SK-MEL-5 (cell line): ENCODE measurements at regions not wholly inside any gene's neighbourhood (a gene's known extent, or its start where the extent isn't known, plus 50 kb on each side); places are given as distances from the start of the nearest gene placed in this dataset.

Experiments
- DNase-seq: peaks from one replicate; pipeline ENCODE4 v3.0.0-alpha.2; 2016; ENCODE audit warnings: low read depth, low spot score
- in situ Hi-C: cut with HindIII; loops from 2 replicates; pipeline ENCODE4 v1.10.0; 2016; ENCODE audit warnings: low sequenced_read_pairs, high pct_unique_total_duplicates, low pct_unique_long_range_greater_than_20kb

DNA sequence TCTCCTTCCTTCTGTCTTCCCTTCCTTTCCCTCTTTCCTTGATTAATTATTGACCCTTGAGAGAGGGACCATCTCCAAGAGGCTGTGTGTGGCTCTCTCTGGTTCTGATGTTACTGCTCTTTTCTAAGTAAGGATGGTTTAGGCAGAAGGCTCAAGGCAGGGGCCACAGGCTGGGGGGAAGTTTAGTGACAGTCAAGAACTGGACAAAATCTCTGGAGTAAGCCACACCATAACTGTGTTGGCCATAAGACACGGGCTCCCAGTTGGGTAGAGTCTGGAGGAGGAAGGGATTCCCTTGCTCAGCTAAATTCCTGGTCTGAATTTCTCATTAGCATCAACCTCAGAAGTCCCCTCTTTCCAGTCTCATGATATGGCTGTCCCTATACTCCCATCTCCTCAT lies 74.7 kb downstream of the BUD13 start:
- DNase-seq, result no peak
- in situ Hi-C loops, result no loop called here

DNA sequence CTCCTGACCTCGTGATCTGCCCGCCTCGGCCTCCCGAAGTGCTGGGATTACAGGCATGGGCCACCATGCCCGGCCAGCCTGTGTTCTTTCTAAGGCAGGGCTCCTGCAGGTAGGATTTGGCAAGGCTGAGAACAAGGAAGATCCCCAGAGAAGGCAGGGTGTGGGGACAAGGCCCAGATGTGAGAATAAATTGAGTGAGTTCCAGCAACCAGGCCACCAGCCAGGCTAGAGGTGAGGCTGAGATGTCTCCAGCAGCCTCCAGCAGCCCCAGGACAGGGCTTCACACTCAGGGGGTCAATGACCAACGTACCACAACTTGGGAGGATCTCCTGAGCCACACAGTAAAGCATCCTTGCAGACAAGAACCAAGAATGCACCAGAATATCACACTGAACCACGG lies 75.1 kb downstream of the BUD13 start:
- in situ Hi-C loops, result no loop called here
- no peak for DNase-seq

DNA sequence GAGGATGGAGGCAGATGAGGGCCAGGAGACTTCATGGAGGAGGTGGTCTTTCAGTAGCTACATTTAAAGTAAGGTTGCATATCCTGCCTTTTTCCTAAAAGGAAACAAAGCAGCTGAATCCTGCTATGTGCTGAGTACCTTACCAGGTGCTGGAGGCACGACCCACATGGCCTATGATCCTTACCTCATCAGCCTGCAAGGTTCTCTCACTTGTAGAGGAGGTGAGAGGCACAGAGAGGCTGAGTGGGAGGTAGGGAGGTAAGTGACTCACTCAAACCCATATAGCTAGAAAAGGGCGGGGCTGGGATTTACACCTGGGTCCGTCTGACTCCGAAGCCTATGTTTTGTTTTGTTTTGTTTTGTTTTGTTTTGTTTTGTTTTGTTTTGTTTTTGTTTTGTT lies 75.8 kb downstream of the BUD13 start:
- DNase-seq, result no peak
- in situ Hi-C loops, result no loop called here

DNA sequence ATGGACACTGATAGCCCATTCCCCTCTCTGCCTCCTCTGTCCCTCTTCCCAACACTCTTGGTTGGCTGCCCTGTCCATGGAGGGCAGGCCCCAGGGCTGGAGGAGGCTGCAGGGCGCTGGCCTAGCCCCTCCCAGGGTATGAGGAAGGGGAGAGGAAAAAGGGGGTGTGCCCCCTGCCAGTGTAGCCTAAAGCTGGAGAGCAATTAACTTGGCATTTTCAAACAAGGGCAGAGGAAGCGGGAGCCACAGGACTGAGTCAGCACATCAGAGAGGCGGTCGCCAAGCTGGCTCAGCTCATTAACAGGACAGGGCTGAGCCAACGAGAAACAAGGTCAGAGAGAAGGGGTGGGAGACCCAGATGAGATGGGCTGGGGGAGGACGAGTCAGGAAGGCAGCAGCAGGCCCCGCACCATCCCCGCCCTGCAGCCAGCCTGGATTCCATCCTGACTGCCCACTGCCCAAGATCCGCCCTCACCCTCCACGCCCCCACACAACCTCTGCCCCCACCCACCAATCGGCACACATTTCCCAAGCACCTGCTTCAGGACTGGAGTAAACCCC lies 76.3 kb downstream of the BUD13 start:
- in situ Hi-C loops, result no loop called here
- DNase-seq, result no peak

DNA sequence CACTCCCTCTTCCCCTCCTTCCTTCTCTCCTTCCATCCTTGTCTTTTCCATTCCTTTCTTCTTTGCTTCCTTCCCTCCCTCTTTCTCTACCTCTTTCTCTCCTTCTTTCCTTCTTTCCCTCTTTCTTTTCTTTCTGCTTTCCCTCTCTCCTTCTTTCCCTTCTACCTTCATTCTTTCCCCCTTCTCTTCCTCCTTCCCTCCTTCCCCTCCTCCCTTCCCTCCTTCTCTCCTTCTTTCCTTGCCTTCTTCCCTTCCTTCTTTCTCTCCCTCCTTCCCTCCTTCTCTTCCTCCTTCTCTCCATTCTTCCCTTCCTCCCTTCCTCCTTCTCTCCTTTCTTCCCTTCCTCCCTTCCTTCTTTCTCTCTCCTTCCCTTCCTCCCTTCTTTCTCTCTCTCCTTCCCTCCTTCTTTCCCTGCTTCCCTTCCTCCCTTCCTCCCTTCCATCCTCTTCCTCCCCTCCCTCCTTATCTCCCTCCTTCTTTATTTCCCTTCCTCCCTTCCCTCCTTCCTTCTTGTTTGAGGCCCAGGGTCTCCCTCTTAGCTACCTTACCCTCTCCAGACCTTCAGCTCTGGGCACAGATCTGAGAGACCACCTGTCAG lies 77.0 kb downstream of the BUD13 start:
- no peak for DNase-seq
- in situ Hi-C loops, result no loop called here

DNA sequence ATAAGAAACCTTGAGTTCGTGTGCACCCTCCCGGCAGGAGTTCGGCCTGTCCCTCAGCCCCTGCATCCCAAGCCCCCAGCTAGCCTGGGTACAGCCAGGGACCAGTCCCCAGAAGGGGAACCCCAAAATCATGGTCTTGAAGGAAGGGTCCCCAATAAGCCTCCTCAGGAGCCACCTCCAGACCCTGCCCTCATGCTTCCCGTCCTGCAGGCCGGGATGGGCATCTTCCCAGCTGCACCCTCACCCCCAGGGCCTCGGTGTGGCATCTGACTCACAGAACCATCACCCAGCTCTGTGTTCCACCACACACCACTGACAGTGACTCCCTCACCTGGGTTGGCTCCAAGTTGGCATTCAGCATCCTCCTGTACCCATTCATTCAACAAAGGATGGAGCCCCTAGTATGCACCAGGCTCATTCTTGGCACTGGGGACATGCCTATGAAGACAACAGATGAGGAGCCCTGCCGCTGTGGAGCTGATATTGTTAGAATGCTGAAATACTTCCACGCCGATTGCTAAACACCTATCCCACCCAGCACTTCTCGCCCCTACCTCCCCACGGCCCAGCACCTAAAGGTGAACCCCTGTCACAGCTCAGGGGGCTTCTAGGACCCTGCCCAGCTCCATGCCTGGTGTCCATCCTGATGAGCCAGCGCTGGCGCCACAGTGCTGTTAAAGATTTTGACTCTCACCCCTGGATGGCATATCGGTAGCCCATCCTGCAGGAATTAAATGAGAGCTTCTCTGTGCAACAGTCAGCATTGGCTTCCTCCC lies 77.8 kb downstream of the BUD13 start:
- in situ Hi-C loops, result no loop called here
- DNase-seq, result no peak

DNA sequence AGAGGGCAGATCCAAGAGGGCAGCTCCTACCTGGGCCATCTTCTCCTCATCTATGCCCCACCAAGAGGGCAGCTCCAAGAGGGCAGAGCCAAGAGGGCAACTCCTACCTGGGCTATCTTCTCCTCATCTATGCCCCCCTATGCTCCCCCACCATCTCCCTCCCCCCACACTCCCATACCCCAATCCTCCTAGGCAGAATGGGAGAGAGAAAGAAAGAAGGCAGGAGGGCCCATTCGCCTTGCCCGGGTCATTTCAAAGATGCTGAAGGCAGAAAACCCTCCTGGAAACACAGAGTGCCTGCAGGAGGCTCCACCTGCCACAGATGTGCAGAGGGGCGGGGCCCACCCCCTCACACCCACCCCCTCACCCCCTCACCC lies 78.5 kb downstream of the BUD13 start:
- DNase-seq, result no peak
- in situ Hi-C loops, result no loop called here

DNA sequence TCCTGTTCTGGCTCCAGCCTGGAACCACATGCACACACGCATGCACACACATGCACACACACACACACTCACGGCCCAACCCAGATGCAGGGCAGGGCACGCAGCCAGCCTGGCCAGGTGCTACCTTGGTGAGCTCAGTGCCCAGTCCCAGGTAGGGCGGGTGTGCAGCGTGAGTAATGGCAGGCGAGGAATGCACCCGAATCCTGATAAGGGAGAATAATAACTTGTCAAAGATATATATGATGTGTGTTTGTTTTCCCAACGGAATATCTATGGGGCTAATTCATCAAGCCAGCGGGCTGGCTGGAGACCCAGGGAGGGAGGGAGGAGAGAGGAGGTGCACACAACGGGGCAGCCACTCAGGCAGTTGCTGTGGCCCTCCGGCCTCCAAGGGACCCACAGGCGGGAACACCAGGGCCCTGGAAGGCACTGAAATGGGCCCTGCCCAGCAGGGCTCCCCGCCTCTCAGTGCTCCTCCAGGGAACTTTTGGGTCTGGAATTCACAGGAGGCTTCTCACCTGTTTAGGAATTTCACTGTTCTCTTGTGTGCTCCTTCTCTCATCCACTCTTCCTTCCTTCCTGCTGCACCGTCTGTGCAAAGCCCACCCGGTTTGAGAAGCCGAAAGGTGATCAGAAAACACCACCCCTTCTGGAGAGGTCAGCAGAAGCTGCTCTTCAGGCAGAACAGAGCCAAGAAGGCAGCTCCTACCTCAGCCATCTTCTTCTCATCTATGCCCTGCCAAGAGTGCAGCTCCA lies 79.0 kb downstream of the BUD13 start:
- in situ Hi-C loops, result no loop called here
- DNase-seq, result no peak

DNA sequence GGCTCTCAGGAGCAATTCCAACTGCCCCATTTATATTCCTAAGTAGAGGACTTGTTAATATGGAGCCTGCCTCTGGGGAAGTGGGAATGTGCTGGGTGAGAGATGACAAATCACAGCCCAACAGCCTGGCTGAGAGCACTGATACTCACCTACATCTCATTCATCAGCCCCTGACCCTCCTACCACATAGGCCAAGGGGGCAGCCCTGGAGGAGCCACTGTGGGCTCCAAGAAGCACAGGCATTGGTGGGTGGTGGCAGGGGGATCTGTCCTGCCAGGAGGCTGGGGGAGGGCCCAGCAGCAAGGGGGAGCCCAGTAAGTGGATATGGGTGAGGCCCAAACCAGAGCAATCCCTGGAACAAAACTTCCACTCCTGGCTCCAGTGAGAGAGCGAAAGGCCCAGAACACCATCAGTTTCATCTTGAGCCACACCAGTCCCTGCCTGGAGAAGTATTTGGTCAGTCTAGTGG lies 79.7 kb downstream of the BUD13 start:
- no peak for DNase-seq
- in situ Hi-C loops, result no loop called here

DNA sequence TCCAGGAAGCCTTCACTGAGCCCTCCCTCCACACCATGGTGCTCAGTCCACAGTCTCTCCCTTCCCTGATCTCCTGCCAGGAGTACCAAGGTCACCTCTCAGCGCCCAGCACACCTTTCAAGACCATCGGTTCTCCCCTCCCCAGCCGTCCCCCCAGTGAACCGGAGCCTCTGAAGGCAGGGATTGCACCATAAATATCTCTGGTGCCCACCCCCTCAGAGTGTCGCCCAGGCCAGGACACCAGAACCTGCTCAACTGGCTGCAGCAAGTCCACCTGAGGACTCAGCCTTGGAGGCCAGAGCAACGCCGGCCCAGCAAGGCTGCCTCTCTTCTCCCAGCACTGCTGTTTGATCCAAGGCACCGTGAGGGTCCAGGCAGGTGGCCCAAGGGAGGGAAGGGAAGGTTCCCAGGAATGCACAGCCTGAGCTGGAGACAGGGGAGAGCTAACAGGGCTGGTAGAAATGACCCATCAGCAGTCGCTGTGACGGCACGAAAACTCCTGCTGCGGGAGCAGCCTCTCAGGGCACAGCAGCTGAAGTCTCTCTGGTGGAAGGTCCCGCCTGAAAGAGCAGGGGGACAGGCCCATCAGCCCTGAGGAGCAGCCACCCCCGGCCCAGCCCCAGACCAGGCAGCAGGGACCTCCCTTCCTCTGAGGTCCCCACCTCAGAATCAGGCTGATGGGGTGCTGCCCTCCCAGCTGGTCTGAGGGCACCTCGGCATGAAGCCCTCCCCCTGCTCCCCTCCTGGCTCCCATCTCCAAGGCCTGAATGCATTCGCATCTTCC lies 80.3 kb downstream of the BUD13 start:
- in situ Hi-C loops, result no loop called here
- no peak for DNase-seq

DNA sequence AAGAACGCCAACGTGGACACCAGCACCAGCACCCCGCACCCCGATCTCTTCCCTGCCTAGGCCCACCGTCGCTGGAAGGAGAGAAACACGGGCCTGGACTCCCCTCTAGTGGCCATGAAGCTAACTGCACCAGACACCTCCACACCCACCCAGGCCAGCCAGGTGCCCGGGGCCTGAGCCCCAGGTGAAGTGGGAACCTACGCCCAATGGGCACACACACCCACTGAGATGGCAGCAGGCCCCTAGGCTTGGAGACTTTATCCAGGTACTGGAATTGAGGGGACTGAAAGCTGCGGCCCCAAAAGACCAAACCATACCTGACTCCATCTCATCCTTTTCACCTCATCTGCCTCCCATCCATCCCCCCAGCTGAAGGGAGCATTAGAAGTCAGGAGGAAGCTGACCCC lies 81.0 kb downstream of the BUD13 start:
- in situ Hi-C loops, result no loop called here
- DNase-seq, result peak; percentile 36

DNA sequence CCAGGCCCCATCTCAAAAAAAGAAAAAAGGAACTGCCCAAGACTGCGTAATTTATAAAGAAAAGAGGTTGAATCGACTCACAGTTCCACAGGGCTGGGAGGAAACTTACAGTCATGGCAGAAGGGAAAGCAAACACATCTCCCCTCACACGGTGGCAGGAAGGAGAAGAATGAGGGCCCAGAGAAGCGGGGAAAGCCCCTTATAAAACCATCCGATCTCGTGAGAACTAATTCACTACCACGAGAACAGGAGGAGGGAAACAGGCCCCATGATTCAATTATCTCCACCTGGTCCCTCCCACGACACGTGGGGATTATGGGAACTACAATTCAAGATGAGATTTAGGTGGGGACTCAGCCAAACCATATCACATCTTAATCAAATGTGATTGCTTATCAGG lies 82.2 kb downstream of the BUD13 start:
- DNase-seq, result peak; percentile 9
- in situ Hi-C loops, result no loop called here

DNA sequence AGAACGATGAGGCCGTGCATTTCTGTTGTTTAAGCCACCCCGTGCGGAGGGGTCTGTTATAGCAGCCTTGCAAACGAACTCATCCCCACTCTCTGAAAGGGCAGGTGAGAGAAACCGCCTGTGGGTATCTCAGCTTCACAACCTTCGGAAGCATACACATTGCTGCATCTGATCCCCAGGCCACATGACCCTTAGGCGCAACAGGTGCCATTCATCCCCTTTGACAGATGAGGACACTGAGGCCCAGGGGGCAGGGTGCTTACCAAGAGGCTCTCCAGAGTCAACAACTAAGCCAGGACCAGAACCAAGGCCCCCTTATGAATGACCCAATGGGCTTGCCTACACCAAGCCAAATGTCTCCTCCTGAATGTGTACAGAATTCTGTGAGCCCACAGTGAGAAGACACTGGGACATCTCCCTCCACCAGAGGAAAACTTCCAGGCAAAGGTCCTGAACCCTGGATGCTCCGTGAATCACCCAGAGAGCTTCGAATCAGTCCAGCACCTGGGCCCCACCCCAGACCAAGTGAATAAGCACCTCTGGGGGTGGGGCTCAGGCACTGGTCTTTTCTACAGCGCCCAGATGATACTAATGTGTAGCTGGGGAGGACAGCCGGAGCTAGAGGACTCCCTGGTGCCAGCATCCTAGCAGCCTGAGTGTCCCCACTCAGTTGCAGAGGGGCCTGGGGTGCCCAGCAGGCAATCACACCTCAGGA lies 83.2 kb downstream of the BUD13 start:
- DNase-seq, result no peak
- in situ Hi-C loops, result no loop called here

DNA sequence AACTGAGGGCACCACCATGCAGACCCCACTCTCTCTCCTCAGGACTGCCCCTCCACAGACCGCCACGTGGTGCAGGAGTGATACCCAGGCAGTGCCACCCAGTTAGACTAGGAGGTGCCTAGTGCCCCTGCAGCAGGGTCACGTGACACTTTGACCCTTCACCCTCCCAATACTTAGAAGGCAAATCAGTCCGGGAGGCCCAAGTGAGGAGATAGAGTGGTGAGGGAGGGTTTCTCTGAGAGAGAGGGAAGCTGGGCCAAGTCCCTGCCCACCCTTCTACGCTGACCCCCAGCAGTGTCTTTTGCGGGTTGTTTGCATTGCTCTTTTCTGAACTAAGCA lies 84.6 kb downstream of the BUD13 start:
- in situ Hi-C loops, result no loop called here
- no peak for DNase-seq

DNA sequence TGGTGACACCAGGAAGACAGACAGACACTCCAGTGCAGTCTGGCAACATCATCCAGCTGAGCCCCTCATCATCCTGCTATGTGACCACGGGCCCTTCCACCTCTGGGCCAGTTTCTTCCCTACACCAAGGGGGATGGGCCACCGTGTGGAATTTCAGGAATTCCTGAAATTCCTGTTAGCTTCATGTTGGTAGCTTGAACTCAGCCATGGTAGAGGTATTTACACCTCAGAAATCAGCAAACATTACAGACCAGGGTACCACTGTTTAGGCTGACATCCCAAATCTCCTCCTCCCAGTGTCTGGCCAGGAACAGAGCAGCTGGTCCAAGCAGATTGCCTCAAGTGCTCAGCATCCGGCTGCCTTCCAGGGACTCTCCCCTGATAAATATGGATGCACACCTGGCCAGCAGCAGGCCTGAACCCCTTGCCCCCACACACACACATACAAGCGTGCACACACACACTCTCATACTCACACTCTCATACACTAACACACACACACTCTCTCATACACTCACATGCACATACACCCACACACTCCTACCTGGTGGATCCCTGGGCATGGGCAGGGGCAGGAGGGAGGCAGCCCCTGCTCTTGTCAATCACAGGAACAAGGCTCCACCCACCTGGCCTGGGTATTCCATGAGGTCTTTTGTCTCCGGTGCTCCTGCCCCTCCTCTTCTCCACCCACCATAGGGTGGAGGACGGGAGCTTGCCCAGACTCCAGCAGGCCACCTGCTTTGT lies 85.2 kb downstream of the BUD13 start:
- no peak for DNase-seq
- in situ Hi-C loops, result no loop called here

DNA sequence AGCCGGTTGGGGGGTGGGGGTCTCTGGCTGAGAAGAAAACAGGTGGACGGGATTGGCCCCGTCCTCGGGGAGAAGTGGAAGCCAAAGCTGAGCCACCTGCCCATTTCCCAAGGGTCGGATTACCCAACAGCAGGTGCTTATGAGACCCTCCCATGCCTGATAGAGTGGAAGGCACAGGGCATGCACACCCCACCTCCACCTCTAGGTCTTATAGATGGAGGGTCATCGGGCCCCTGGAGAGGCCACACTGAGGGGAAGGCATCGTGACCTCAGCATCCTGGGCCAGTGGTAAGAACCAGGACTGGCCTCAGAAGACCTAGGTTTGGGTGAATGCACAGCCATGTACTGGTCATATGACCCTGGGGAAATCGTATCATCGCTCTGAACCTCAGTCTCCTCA lies 85.9 kb downstream of the BUD13 start:
- no peak for DNase-seq
- in situ Hi-C loops, result no loop called here

DNA sequence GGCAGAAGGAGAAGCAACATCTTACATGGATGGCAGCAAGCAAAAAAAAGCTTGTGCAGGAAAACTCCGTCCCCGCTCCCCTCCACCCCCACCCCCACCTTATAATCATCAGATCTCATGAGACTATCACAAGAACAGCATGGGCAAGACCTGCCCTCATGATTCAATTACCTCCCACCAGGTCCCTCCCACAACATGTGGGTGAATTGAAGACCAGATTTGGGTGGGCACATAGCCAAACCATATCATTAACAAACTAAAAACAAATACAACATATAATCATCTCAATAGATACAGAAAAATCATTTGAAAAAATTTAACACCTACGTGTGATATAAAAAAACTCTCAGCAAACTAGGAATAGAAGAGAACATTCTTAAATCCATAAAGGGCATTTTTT lies 88.8 kb downstream of the BUD13 start:
- no peak for DNase-seq
- in situ Hi-C loops, result no loop called here
